IPS DF 4.7 (cell line): ENCODE measurements at regions not wholly inside any gene's neighbourhood (a gene's known extent, or its start where the extent isn't known, plus 50 kb on each side); places are given as distances from the start of the nearest gene placed in this dataset.
"Not testable (repeated sequence)": the region's sequence is repeated elsewhere in the genome, so short reads cannot be mapped to it uniquely, and the experiment has no call there.

Source experiments
- DNase-seq: peaks from one replicate; pipeline ENCODE4 v3.0.0-alpha.2; 2013; ENCODE audit warnings: low spot score; ENCODE audit errors: extremely low read depth

- no peak for DNase-seq
Observed at GRCh38 chrY:19644889-19645638, 99.5 kb downstream of the KDM5D start.

GRCh38 chrY:19637651-19638347 lies 106.7 kb downstream of the KDM5D start:
- no peak for DNase-seq

GRCh38 chrY:19628926-19629325 lies 115.6 kb downstream of the KDM5D start:
- no peak for DNase-seq

- DNase-seq, result no peak
Observed at GRCh38 chrY:19622392-19622791, 122.1 kb downstream of the KDM5D start.

GRCh38 chrY:19621756-19622155 lies 122.8 kb downstream of the KDM5D start:
- DNase-seq, result no peak

- no peak for DNase-seq
Observed at GRCh38 chrY:19601113-19601512, 143.4 kb downstream of the KDM5D start.

GRCh38 chrY:19600711-19601110 lies 143.8 kb downstream of the KDM5D start:
- no peak for DNase-seq

- no peak for DNase-seq
Observed at GRCh38 chrY:19590235-19590634, 154.3 kb downstream of the KDM5D start.

- DNase-seq, result no peak
Observed at GRCh38 chrY:19589664-19590063, 154.9 kb downstream of the KDM5D start.

- no peak for DNase-seq
Observed at GRCh38 chrY:19587311-19587710, 157.2 kb downstream of the KDM5D start.

- not testable (repeated sequence) for DNase-seq
Observed at GRCh38 chrY:19580990-19581389, 163.5 kb downstream of the KDM5D start.

- DNase-seq, result no peak
Observed at GRCh38 chrY:19578281-19578874, 166.1 kb downstream of the KDM5D start.

GRCh38 chrY:19577250-19577649 lies 167.3 kb downstream of the KDM5D start:
- no peak for DNase-seq

- no peak for DNase-seq
Observed at GRCh38 chrY:19574939-19575338, 169.6 kb downstream of the KDM5D start.

- no peak for DNase-seq
Observed at GRCh38 chrY:19573646-19574045, 170.9 kb downstream of the KDM5D start.

- DNase-seq, result no peak
Observed at GRCh38 chrY:19570999-19571398, 173.5 kb downstream of the KDM5D start.

GRCh38 chrY:19567943-19568342 lies 176.6 kb downstream of the KDM5D start:
- DNase-seq, result no peak

GRCh38 chrY:19567051-19567921 lies 177.2 kb downstream of the KDM5D start:
- peak; percentile 76 for DNase-seq

- no peak for DNase-seq
Observed at GRCh38 chrY:19559161-19559560, 185.4 kb downstream of the KDM5D start.

GRCh38 chrY:19549671-19550466 lies 194.7 kb downstream of the KDM5D start:
- DNase-seq, result no peak
